HCT116 (cell line): ENCODE measurements at regions not wholly inside any gene's neighbourhood (a gene's known extent, or its start where the extent isn't known, plus 50 kb on each side); places are given as distances from the start of the nearest gene placed in this dataset.

Source experiments
- ATAC-seq: fragments of 200-7000 bp; cut with Tn5 transposase; 2 replicates; pipeline ENCODE4 v1.9.1; 2020; ENCODE audit warnings: mild to moderate bottlenecking, moderate library complexity
- BruUV-seq: library from RNA; stranded (reverse); fragments of 400-500 nt; replicated peaks from 2 replicates; lab custom pipeline; 2021; lab: Mats Ljungman, UMichigan
- CTCF ChIA-PET: fragments of 300-600 bp; sonication (Branson Sonifier 250); formaldehyde crosslinking; loops from one replicate; lab custom pipeline; 2021; ENCODE audit warnings: antibody characterized with exemption; lab: Charles Lee
- POLR2A ChIA-PET: fragments of 300-600, 350-600 bp; sonication (Branson Sonifier 250); formaldehyde crosslinking; loops from one replicate; lab custom pipeline; 2021; ENCODE audit warnings: antibody characterized with exemption; lab: Charles Lee
- RAD21 ChIA-PET, 2 experiments: fragments of 300-600 bp; sonication (Branson Sonifier 250); formaldehyde crosslinking; loops; one replicate each; lab custom pipeline; 2023; ENCODE audit warnings: low total read pairs in 2 of 2; ENCODE audit not compliant: uncharacterized antibody in 2 of 2, unreplicated experiment in 2 of 2, low non-redundant PET in 1 of 2; lab: Charles Lee
- DNase-seq: peaks from one replicate; pipeline ENCODE4 v3.0.0-alpha.2; 2010; ENCODE audit warnings: low read depth, low spot score
- H2AFZ ChIP-seq: fragments of 200-600 bp; shearing (Covaris generic), sonication (generic); 2 replicates; pipeline ENCODE4 v1.6.1; 2017; ENCODE audit warnings: low read depth, mixed run types, mixed read lengths, antibody characterized with exemption, low read length; ENCODE audit not compliant: poor library complexity, severe bottlenecking
- H3K27ac ChIP-seq: 2 replicates; pipeline ENCODE4 v1.5.1; 2012; ENCODE audit warnings: low read depth, low read length
- H3K27me3 ChIP-seq: fragments of 200-600 bp; sonication (generic); 2 replicates; pipeline ENCODE4 v1.6.1; 2016; ENCODE audit warnings: mixed run types, low read length, mixed read lengths; ENCODE audit not compliant: insufficient read depth
- H3K36me3 ChIP-seq, 2 experiments: fragments of 200-500 bp in 1 of 2; fragments of 200-600 bp in 1 of 2; sonication (Bioruptor generic) in 1 of 2; sonication (generic) in 1 of 2; 2 replicates each; pipeline versions ENCODE4 v1.5.1 to v1.6.1; 2014 to 2016; ENCODE audit warnings: low read length in 2 of 2, inconsistent platforms in 1 of 2, mixed read lengths in 1 of 2, mixed run types in 1 of 2; ENCODE audit not compliant: insufficient read depth in 2 of 2, control insufficient read depth in 1 of 2
- H3K4me1 ChIP-seq, 2 experiments: fragments of 200-600 bp in 1 of 2; sonication (generic) in 1 of 2; 2 replicates each; pipeline versions ENCODE4 v1.5.1 to v1.6.1; 2012 to 2017; ENCODE audit warnings: low read length in 2 of 2, inconsistent platforms in 1 of 2, mild to moderate bottlenecking in 1 of 2, mixed read lengths in 1 of 2, mixed run types in 1 of 2, moderate library complexity in 1 of 2; ENCODE audit not compliant: insufficient read depth in 2 of 2, control insufficient read depth in 1 of 2
- H3K4me2 ChIP-seq: fragments of 200-600 bp; sonication (generic); 2 replicates; pipeline ENCODE4 v1.6.1; 2017; ENCODE audit warnings: mixed run types, low read length, mixed read lengths
- H3K4me3 ChIP-seq, 2 experiments: fragments of 200-600 bp in 1 of 2; sonication (generic) in 1 of 2; replicated peaks in 1 of 2; 2 replicates each; pipeline ENCODE4 v1.5.1; 2011 to 2016; ENCODE audit warnings: low read length in 2 of 2, control low read depth in 1 of 2, low read depth in 1 of 2, mild to moderate bottlenecking in 1 of 2, mixed read lengths in 1 of 2, mixed run types in 1 of 2
- H3K79me2 ChIP-seq: fragments of 200-600 bp; sonication (generic); 2 replicates; pipeline ENCODE4 v1.6.1; 2017; ENCODE audit warnings: mild to moderate bottlenecking, mixed run types, low read length, moderate library complexity, mixed read lengths; ENCODE audit not compliant: insufficient read depth
- H3K9ac ChIP-seq: fragments of 200-600 bp; sonication (generic); 2 replicates; pipeline ENCODE4 v1.6.1; 2016; ENCODE audit warnings: low read length, mixed read lengths
- H3K9me2 ChIP-seq: fragments of 200-600 bp; sonication (generic), shearing (Covaris generic); 2 replicates; pipeline ENCODE4 v1.6.1; 2017; ENCODE audit warnings: mixed run types, mild to moderate bottlenecking, moderate library complexity; ENCODE audit not compliant: insufficient read depth
- H3K9me3 ChIP-seq, 2 experiments: fragments of 200-500 bp in 1 of 2; fragments of 200-600 bp in 1 of 2; sonication (Bioruptor generic) in 1 of 2; sonication (generic) in 1 of 2; 2 replicates each; pipeline ENCODE4 v1.6.1; 2014 to 2017; ENCODE audit warnings: low read length in 2 of 2, mixed read lengths in 2 of 2, inconsistent platforms in 1 of 2, low read depth in 1 of 2, mild to moderate bottlenecking in 1 of 2, mixed run types in 1 of 2, moderate library complexity in 1 of 2; ENCODE audit not compliant: control insufficient read depth in 1 of 2, insufficient read depth in 1 of 2
- H4K20me1 ChIP-seq: fragments of 200-600 bp; sonication (generic), shearing (Covaris generic); 2 replicates; pipeline ENCODE4 v1.6.1; 2017; ENCODE audit warnings: mixed run types, mild to moderate bottlenecking, moderate library complexity; ENCODE audit not compliant: insufficient read depth
- ATF3 ChIP-seq: IDR thresholded peaks from 2 replicates; pipeline ENCODE4 v1.6.1; 2012
- CBX3 ChIP-seq: IDR thresholded peaks from 2 replicates; pipeline ENCODE4 v1.6.1; 2012; ENCODE audit warnings: low read depth
- EGR1 ChIP-seq: IDR thresholded peaks from 2 replicates; pipeline ENCODE4 v1.6.1; 2012; ENCODE audit warnings: low read depth
- EZH2 ChIP-seq: fragments of 200-600 bp; sonication (generic); IDR thresholded peaks from 2 replicates; pipeline ENCODE4 v1.6.1; 2017; ENCODE audit warnings: antibody characterized with exemption, mixed run types
- FOSL1 ChIP-seq: IDR thresholded peaks from 2 replicates; pipeline ENCODE4 v1.6.1; 2012; ENCODE audit warnings: low read depth
- JUND ChIP-seq: IDR thresholded peaks from 2 replicates; pipeline ENCODE4 v1.6.1; 2012
- RAD21 ChIP-seq: IDR thresholded peaks from 2 replicates; pipeline ENCODE4 v1.6.1; 2012; ENCODE audit warnings: low read depth, mild to moderate bottlenecking
- SIN3A ChIP-seq: IDR thresholded peaks from 2 replicates; pipeline ENCODE4 v1.6.1; 2012; ENCODE audit warnings: low read depth
- SP1 ChIP-seq: IDR thresholded peaks from 2 replicates; pipeline ENCODE4 v1.6.1; 2012; ENCODE audit warnings: low read depth
- TCF7L2 ChIP-seq: IDR thresholded peaks from 2 replicates; pipeline ENCODE4 v1.7.0; 2011; ENCODE audit warnings: borderline replicate concordance, inconsistent platforms; ENCODE audit not compliant: insufficient read depth, insufficient read length; ENCODE audit errors: extremely low read depth
- YY1 ChIP-seq: IDR thresholded peaks from 2 replicates; pipeline ENCODE4 v1.6.1; 2011; ENCODE audit warnings: low read length, low read depth, moderate library complexity, mild to moderate bottlenecking; ENCODE audit not compliant: insufficient replicate concordance; ENCODE audit errors: extremely low read depth
- ZBTB33 ChIP-seq: IDR thresholded peaks from 2 replicates; pipeline ENCODE4 v1.6.1; 2011; ENCODE audit warnings: mild to moderate bottlenecking, low read length, moderate library complexity; ENCODE audit not compliant: insufficient replicate concordance; ENCODE audit errors: extremely low read depth
- ZNF274 ChIP-seq: fragments of 200-500 bp; sonication (Bioruptor generic); IDR thresholded peaks from 2 replicates; pipeline ENCODE4 v1.6.1; 2014; ENCODE audit warnings: mild to moderate bottlenecking, low read depth, low read length, inconsistent platforms
- intact Hi-C: fragments of 100-400 bp; cut with micrococcal nuclease; formaldehyde crosslinking; loops from 2 replicates; pipeline ENCODE4 v1.10.0; 2022

GRCh38 chr5:18299166-18299565 lies 664.9 kb downstream of the TAF11L14 start:
- DNase-seq (no peak), ATAC-seq (no peak)
- Histone ChIP-seq H3K79me2 (no peaks in the 10 kb centered on the region), H3K9me3 (peaks cover 0 to 4% of the 10 kb centered on the region in 2 experiments; a peak in 2 of 4 replicates), H3K9me2 (no peaks in the 10 kb centered on the region), H3K27me3 (no peaks in the 10 kb centered on the region), H2AFZ (no peak overlapping the region), H3K4me2 (no peak overlapping the region), H4K20me1 (no peaks in the 10 kb centered on the region), H3K27ac (no peak overlapping the region), H3K9ac (no peak overlapping the region), H3K4me3 (no peak overlapping the region), H3K4me1 (no peaks in the 10 kb centered on the region), H3K36me3 (no peaks in the 10 kb centered on the region)
- ChIA-PET POLR2A (no interaction called here), CTCF (no interaction called here), RAD21 (no interaction called here)
- no TSS peak for BruUV-seq
- TF ChIP-seq YY1 (no peak), CBX3 (no peak), EZH2 (no peak), EGR1 (no peak), TCF7L2 (no peak), SIN3A (no peak), RAD21 (no peak), FOSL1 (no peak), JUND (no peak), ZNF274 (no peak), ATF3 (no peak), SP1 (no peak), ZBTB33 (no peak)
- intact Hi-C loops: no loop called here
